ENCODE measurements at regions not wholly inside any gene's neighbourhood (a gene's known extent, or its start where the extent isn't known, plus 50 kb on each side); places are given as distances from the start of the nearest gene placed in this dataset.

GRCh38 chr12:74280156-74280655, 257.4 kb upstream of the ATXN7L3B start:
- TF ChIP-seq CTCF (IDR thresholded peaks at IDR 0.05; ENCODE audit: low read depth, low read length) (no peak), POLR2A (IDR thresholded peaks at IDR 0.05; ENCODE audit: extremely low read depth, insufficient read length) (no peak), MYC (IDR thresholded peaks at IDR 0.05; ENCODE audit: low read depth, low read length) (no peak), MAX (IDR thresholded peaks at IDR 0.05; ENCODE audit: low read depth, low read length) (no peak)
